Activated CD8-positive, alpha-beta T cell treated with anti-CD3 and anti-CD28 coated beads, Interleukin-2, amount 10 ng/mL, durations not matched to agents 7 days and 5 days (primary cell): ENCODE measurements at regions not wholly inside any gene's neighbourhood (a gene's known extent, or its start where the extent isn't known, plus 50 kb on each side); places are given as distances from the start of the nearest gene placed in this dataset.

Experiments used
- ATAC-seq: fragments of 150-1000 bp; cut with Tn5 transposase; one replicate; pipeline ENCODE4 v1.10.0; 2021; ENCODE audit warnings: moderate library complexity
- CTCF ChIA-PET: fragments of 350-600 bp; sonication (Branson Sonifier 250); formaldehyde crosslinking; loops from one replicate; lab custom pipeline; 2021; ENCODE audit warnings: antibody characterized with exemption; lab: Charles Lee
- POLR2A ChIA-PET: fragments of 350-600 bp; sonication (Branson Sonifier 250); formaldehyde crosslinking; loops from one replicate; lab custom pipeline; 2021; ENCODE audit warnings: antibody characterized with exemption; lab: Charles Lee
- DNase-seq: peaks from one replicate; pipeline ENCODE4 v3.0.0-alpha.2; 2020
- H3K27ac Mint-ChIP-seq: one replicate; pipeline ENCODE4 v1.8.0; 2021; ENCODE audit warnings: mild to moderate bottlenecking, mixed read lengths
- H3K27me3 Mint-ChIP-seq: one replicate; pipeline ENCODE4 v1.8.0; 2021; ENCODE audit warnings: low read depth, mixed read lengths
- H3K36me3 Mint-ChIP-seq: one replicate; pipeline ENCODE4 v1.8.0; 2021; ENCODE audit warnings: low read depth, mixed read lengths
- H3K4me1 Mint-ChIP-seq: one replicate; pipeline ENCODE4 v1.8.0; 2021; ENCODE audit warnings: low read depth, mixed read lengths
- H3K4me3 Mint-ChIP-seq: one replicate; pipeline ENCODE4 v1.8.0; 2021; ENCODE audit warnings: mild to moderate bottlenecking, mixed read lengths
- H3K9me3 Mint-ChIP-seq: one replicate; pipeline ENCODE4 v1.8.0; 2022; ENCODE audit warnings: mixed read lengths; ENCODE audit not compliant: insufficient read depth

DNA sequence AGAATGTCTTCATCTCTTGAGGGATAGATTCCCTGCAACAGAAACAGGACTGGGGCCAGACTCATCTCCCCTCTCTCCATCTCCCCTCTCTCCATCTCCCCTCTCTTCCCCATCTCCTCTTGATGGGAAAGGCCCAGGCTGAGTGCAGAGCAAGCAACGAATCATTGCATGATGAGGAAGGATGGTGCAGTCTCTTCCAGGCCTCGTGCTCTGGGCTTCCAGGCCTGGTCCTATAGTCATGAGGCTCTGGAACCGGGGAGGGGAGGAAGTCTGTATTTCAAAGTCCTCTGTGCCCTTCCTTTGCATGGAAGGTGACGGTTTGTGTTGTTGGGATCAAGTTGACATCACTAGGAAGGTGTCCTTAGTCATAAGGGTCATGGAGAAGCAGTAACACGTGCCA lies 115.6 kb upstream of the NEDD4L start:
- Mint-ChIP-seq H3K27me3 (peaks cover 2% of the 10 kb centered on the region), H3K4me1 (peaks cover 2% of the 10 kb centered on the region), H3K9me3 (no peaks in the 10 kb centered on the region), H3K36me3 (no peaks in the 10 kb centered on the region), H3K4me3 (no peak overlapping the region), H3K27ac (no peak overlapping the region)
- ChIA-PET CTCF (no interaction called here), POLR2A (no interaction called here)
- DNase-seq (no peak), ATAC-seq (no peak)

DNA sequence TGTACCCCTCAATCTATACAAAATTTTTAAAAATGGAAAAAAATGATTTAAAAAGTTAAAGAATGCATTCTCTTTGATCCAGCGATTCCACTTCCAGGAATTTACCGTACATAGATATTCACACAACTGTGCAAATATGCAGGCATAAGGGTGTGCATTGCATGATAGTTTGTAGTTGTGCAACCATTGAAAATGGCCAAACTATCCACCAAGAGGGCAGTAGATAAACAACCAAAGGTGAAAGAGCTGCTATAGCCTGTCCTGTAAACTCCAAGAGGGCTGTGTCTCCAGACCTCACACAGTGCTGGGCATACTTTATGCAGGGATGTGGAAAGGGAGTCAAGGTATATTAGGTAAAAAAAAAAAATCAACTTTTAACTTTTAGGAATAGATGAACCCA lies 116.5 kb upstream of the NEDD4L start:
- Mint-ChIP-seq H3K36me3 (no peaks in the 10 kb centered on the region), H3K4me1 (peaks cover 2% of the 10 kb centered on the region), H3K4me3 (no peak overlapping the region), H3K27me3 (peaks cover 2% of the 10 kb centered on the region), H3K9me3 (no peaks in the 10 kb centered on the region), H3K27ac (no peak overlapping the region)
- no peak for ATAC-seq
- POLR2A ChIA-PET = no interaction called here
- CTCF ChIA-PET = no interaction called here
- DNase-seq = no peak

DNA sequence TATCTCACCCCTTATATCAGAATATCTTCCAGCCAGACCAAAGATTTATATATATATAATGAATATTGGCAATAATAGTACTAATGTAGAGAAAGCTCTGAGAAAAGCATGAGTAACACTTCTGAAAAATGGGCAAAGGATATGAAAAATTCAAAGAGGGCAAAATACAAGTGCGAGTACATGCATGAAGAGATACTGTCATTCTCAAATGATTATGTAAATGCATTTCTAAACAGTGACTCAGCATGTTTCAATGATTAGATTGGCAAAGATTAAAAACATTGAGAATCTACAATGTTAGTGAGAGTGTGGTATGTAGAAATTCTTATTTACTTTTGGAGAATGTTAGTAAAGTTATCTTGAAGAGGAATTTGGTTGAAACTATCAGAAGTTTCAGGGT lies 118.3 kb upstream of the NEDD4L start:
- no peak for ATAC-seq
- no peaks in the 10 kb centered on the region for H3K4me1 Mint-ChIP-seq
- no peaks in the 10 kb centered on the region for H3K36me3 Mint-ChIP-seq
- H3K9me3 Mint-ChIP-seq = no peaks in the 10 kb centered on the region
- H3K27me3 Mint-ChIP-seq = peaks cover 2% of the 10 kb centered on the region
- no peak overlapping the region for H3K27ac Mint-ChIP-seq
- no peak overlapping the region for H3K4me3 Mint-ChIP-seq
- DNase-seq = no peak
- CTCF ChIA-PET = no interaction called here
- POLR2A ChIA-PET = no interaction called here

DNA sequence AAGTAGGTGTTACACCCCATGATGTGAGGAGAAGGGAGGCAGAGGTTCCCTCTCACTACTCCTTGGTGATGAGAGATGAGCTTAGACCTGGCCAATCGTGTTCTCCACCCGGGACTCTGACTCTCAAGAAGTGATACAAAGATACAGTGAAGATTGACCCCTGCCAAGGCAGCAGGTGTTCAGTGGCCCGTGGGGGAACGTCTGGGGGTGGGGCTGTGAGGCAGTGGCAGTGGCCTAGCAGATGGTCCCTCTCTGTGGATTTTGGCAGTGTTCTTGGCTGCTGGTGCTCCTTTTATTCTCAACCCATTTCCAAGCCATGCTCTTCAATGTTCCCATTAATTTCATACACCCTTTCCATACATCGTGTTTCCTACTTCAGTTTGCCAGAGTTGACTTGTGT lies 120.4 kb upstream of the NEDD4L start:
- H3K4me3 Mint-ChIP-seq = no peak overlapping the region
- H3K36me3 Mint-ChIP-seq = no peaks in the 10 kb centered on the region
- H3K27me3 Mint-ChIP-seq = peaks cover 8% of the 10 kb centered on the region
- H3K9me3 Mint-ChIP-seq = no peaks in the 10 kb centered on the region
- H3K4me1 Mint-ChIP-seq = no peaks in the 10 kb centered on the region
- ChIA-PET CTCF (no interaction called here), POLR2A (no interaction called here)
- DNase-seq (no peak), ATAC-seq (no peak)
- no peak overlapping the region for H3K27ac Mint-ChIP-seq

DNA sequence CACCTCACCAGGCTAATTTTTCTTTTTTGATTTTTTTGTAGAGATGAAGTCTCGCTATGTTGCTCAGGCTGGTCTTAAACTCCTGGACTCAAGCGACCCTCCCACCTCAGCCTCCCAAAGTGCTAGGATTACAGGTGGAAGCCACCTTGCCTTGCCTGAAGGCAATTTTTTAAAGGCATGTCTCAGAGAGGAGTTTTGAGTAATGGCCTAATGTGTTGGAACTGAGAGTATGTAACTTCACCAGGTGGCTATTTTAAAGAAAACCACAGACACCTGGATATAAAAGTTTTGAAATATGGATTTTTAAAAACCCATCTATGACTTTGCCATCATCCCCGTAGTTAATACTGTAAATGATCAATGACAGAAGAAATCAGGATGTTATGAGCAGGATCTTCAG lies 119.8 kb upstream of the ATP8B1 start:
- ATAC-seq (no peak), DNase-seq (no peak)
- H3K4me3 Mint-ChIP-seq = no peak overlapping the region
- no peaks in the 10 kb centered on the region for H3K9me3 Mint-ChIP-seq
- ChIA-PET CTCF (no interaction called here), POLR2A (no interaction called here)
- H3K4me1 Mint-ChIP-seq = no peaks in the 10 kb centered on the region
- H3K36me3 Mint-ChIP-seq = no peaks in the 10 kb centered on the region
- peaks cover 9% of the 10 kb centered on the region for H3K27me3 Mint-ChIP-seq
- H3K27ac Mint-ChIP-seq = no peak overlapping the region

DNA sequence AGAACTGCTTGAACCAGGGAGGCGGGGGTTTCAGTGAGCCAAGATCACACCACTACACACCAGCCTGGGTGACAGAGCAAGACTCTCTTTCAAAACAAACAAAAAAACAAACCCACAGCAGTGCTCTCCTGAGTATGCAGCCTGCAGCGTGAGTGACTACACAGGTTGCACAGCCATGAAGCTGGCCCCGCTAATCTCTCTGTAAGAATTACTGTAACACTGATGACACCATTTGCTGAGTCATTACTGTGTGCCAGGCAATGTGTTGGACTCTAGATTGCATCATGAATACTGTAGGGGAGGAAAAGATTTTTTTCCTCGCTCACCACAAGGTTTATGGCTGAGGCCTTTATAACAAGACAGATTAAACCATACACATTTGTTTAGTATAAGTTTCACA lies 118.6 kb upstream of the ATP8B1 start:
- Mint-ChIP-seq H3K9me3 (no peaks in the 10 kb centered on the region), H3K27me3 (peaks cover 10% of the 10 kb centered on the region), H3K4me1 (peaks cover 2% of the 10 kb centered on the region), H3K36me3 (no peaks in the 10 kb centered on the region), H3K4me3 (no peak overlapping the region), H3K27ac (no peak overlapping the region)
- ChIA-PET CTCF (no interaction called here), POLR2A (no interaction called here)
- no peak for ATAC-seq
- DNase-seq = no peak

DNA sequence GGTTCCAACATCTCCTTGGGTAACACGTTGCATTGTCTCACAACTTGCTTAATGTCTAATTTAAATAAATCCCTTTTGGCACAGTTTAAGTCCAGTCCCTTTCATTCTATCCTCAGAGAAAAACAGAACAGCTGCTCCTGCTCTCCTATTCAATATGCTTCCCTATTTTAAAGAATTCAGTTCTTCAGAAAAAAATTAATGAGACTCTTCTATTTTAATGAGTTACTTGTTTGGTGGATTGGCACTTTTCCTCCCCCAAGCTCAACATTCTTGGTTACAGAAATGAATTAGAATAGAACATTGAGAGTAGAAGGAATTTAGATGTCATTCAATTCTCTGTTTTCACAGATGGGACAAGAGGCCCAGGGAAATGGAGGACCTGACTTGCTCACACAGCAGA lies 116.9 kb upstream of the ATP8B1 start:
- Mint-ChIP-seq H3K27me3 (peaks cover 15% of the 10 kb centered on the region), H3K4me1 (peaks cover 15% of the 10 kb centered on the region), H3K36me3 (no peaks in the 10 kb centered on the region), H3K4me3 (no peak overlapping the region), H3K9me3 (no peaks in the 10 kb centered on the region), H3K27ac (no peak overlapping the region)
- CTCF ChIA-PET = no interaction called here
- ATAC-seq = no peak
- POLR2A ChIA-PET = no interaction called here
- DNase-seq = no peak

DNA sequence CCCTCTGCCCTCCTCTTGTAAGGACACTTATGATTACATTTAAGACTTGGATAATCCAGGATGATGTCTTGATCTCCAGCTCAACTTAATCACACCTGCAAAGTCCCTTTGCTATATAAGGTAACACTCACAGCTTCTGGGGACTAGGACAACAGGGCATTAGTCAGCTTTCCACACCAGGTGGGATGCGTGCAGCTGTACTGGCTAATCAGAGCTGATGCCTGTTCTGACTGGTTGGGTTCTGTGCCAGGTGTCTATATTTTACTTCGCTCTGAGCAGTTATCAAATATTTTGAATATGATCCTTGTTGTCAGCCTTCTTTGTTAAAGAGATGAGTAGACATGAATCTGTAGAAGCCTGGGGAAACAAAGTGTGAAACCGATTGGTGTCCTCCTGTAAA lies 115.5 kb upstream of the ATP8B1 start:
- no peak for DNase-seq
- ChIA-PET CTCF (no interaction called here), POLR2A (no interaction called here)
- no peak for ATAC-seq
- Mint-ChIP-seq H3K4me1 (peaks cover 15% of the 10 kb centered on the region), H3K27me3 (peaks cover 15% of the 10 kb centered on the region), H3K9me3 (no peaks in the 10 kb centered on the region), H3K36me3 (no peaks in the 10 kb centered on the region), H3K4me3 (no peak overlapping the region), H3K27ac (no peak overlapping the region)

DNA sequence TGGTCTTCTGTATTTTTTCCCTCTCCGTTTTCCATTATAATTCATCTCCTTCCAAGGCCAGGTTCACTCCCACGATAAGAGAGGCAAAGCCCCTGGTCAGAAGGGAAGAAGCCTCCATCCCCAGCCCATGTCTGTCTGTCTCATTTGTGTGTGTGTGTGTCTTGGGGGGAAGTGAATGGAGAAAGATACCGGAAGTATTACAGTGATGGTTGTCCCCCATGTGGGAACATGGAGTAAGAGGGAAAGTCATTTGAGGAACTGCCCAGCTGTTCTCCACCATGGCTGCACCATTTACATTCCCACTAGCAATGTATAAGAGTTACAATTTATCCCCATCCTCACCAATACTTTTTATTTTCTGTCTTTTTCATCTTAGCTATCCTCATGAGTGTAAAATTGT lies 113.6 kb upstream of the ATP8B1 start:
- peaks cover 16% of the 10 kb centered on the region for H3K27me3 Mint-ChIP-seq
- CTCF ChIA-PET = interaction anchor here (0.7 kb wide), 1 partner anchor 35 kb away, joined by 3 read pairs; no protein-coding TSS in a partner anchor
- H3K27ac Mint-ChIP-seq = no peak overlapping the region
- H3K4me1 Mint-ChIP-seq = peaks cover 15% of the 10 kb centered on the region
- H3K36me3 Mint-ChIP-seq = no peaks in the 10 kb centered on the region
- DNase-seq (no peak), ATAC-seq (no peak)
- no peak overlapping the region for H3K4me3 Mint-ChIP-seq
- no peaks in the 10 kb centered on the region for H3K9me3 Mint-ChIP-seq
- POLR2A ChIA-PET = no interaction called here

DNA sequence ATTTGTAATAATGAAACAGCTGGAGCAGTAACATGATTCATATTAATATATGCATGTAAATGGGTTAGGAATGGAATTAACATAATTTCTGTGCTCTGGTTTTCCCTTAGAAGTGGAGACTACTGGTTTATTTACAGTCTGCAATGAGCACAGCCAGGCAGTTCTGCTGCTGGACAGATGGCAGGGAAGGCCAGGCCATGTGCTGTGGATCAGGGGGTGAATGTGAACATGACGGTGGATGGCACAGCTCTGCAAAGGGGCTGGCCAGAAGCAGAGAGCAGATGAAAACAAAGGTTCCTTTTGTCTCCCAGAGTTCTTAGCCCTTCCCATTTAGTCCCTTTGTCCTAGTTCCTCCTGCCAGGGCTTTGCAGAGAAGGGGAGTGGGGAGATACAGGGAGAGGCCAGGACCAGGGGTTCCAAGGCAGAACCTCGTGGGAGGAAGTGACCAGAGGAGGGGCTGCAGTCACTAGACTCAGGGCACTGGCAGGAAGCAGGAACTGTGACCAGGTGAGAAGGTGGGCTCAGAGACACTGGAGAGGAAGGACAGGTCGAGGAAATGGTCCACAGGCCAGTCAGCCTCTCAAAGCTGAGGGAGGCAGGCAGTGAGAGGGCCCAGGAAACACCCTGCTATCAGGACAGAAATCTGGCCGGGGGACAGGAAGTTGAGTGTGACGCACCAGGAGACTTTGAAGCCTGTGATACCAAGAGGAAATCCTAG lies 112.9 kb upstream of the ATP8B1 start:
- CTCF ChIA-PET = interaction anchor here (0.7 kb wide), 1 partner anchor 34 kb away, joined by 3 read pairs; no protein-coding TSS in a partner anchor
- no peak overlapping the region for H3K4me3 Mint-ChIP-seq

DNA sequence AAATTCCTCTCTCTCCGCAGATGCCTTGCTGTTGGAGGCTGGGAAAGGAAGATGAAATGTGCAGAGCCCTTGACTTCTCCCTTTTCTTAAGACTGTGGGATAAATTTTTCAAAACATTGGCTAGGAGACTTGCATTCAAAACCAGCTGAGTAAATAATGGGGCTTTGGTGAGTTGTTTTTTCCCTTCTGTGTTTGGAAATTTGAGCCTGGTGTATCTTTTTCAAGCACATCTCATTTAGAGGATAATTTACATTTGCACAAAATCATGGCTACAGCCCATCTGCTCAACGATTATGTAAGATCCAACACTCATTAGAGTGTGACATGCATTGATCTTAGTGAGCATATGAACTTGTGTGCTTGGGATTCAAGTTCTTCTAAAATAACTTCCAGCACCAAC lies 112.1 kb upstream of the ATP8B1 start:
- no peaks in the 10 kb centered on the region for H3K9me3 Mint-ChIP-seq
- H3K27me3 Mint-ChIP-seq = peaks cover 17% of the 10 kb centered on the region
- CTCF ChIA-PET = no interaction called here
- H3K27ac Mint-ChIP-seq = no peak overlapping the region
- POLR2A ChIA-PET = no interaction called here
- H3K4me1 Mint-ChIP-seq = peaks cover 15% of the 10 kb centered on the region
- H3K36me3 Mint-ChIP-seq = no peaks in the 10 kb centered on the region
- DNase-seq (no peak), ATAC-seq (no peak)
- no peak overlapping the region for H3K4me3 Mint-ChIP-seq

More for the DNA sequence above, 112.9 kb upstream of the ATP8B1 start:
- H3K36me3 Mint-ChIP-seq = no peaks in the 10 kb centered on the region
- peaks cover 16% of the 10 kb centered on the region for H3K27me3 Mint-ChIP-seq
- peaks cover 15% of the 10 kb centered on the region for H3K4me1 Mint-ChIP-seq
- H3K27ac Mint-ChIP-seq = no peak overlapping the region
- peak; percentile 82 for ATAC-seq
- POLR2A ChIA-PET = no interaction called here
- peak; percentile 64 for DNase-seq
- H3K9me3 Mint-ChIP-seq = no peaks in the 10 kb centered on the region

DNA sequence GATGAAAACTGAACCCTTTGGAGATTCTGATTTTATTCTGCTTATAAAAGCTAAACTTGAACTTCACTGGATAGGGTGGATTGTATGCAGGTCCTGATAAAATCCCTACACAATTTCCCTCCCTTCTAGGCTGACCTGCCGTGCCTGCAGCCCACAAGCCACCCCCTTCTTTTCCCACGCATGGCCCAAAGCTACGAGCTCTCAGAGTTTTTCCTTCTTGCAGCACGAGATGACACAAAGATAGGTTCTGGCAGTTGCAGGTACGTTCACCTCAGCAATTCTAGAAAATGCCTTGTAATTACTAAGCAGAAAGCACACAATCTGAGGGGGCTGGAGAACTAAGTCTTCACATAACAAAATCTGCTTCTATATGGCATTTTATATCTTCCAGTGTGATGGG lies 110.6 kb upstream of the ATP8B1 start:
- Mint-ChIP-seq H3K36me3 (no peaks in the 10 kb centered on the region), H3K4me3 (no peak overlapping the region), H3K9me3 (no peaks in the 10 kb centered on the region), H3K27ac (no peak overlapping the region), H3K4me1 (peaks cover 15% of the 10 kb centered on the region), H3K27me3 (peaks cover 16% of the 10 kb centered on the region)
- ATAC-seq (no peak), DNase-seq (no peak)
- CTCF ChIA-PET = no interaction called here
- POLR2A ChIA-PET = no interaction called here

DNA sequence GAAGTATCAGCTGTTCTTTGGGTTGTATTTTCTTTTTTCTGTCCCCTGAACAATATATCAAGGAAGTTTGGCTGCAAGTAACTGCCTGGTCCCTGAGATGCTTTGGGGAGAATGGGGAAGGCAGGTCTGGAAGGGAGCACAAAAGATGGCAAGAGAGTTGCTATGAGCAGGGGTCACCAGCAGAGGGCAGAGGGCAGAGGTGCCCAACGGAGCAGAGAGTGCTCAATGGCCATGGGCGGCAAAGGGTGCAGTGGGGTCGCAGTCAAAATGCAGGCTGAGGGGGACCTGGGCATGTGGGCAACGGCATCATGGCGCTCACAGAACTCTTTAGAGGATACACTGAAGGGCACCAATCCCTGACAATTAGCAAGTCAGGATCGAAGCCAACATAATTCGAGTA lies 107.7 kb upstream of the ATP8B1 start:
- Mint-ChIP-seq H3K4me1 (peaks cover 4% of the 10 kb centered on the region), H3K4me3 (no peak overlapping the region), H3K27me3 (peaks cover 18% of the 10 kb centered on the region), H3K27ac (no peak overlapping the region), H3K36me3 (no peaks in the 10 kb centered on the region), H3K9me3 (no peaks in the 10 kb centered on the region)
- ChIA-PET CTCF (no interaction called here), POLR2A (interaction anchor here (0.5 kb wide), 1 partner anchor 147 kb away, joined by 3 read pairs; no protein-coding TSS in a partner anchor)
- ATAC-seq (no peak), DNase-seq (peak; percentile 25)
